CD14-positive monocyte (primary cell): ENCODE measurements at regions not wholly inside any gene's neighbourhood (a gene's known extent, or its start where the extent isn't known, plus 50 kb on each side); places are given as distances from the start of the nearest gene placed in this dataset.

Experiments used
- DNase-seq, 3 donors: peaks; one replicate each; pipeline ENCODE4 v3.0.0-alpha.2; 2011 to 2022
- H2AFZ ChIP-seq: 2 replicates; pipeline ENCODE4 v1.6.0; 2012; ENCODE audit warnings: mild to moderate bottlenecking, low read depth, low read length, inconsistent platforms; ENCODE audit not compliant: insufficient read depth, poor library complexity, severe bottlenecking
- H3K27ac ChIP-seq, 2 donors: 1 replicate in 1 of 2; 2 replicates in 1 of 2; pipeline ENCODE4 v1.5.1; 2012 to 2013; ENCODE audit warnings: low read length in 2 of 2, control low read depth in 1 of 2, inconsistent platforms in 1 of 2, low read depth in 1 of 2, mild to moderate bottlenecking in 1 of 2
- H3K27me3 ChIP-seq, 2 donors: one replicate each; pipeline versions ENCODE4 v1.6.0 to v1.6.1; 2011 to 2013; ENCODE audit warnings: low read length in 2 of 2; ENCODE audit not compliant: control insufficient read depth in 2 of 2, insufficient read depth in 2 of 2
- H3K36me3 ChIP-seq, 2 donors: replicated peaks in 1 of 2; 1 replicate in 1 of 2; 2 replicates in 1 of 2; pipeline versions ENCODE4 v1.5.1 to v1.6.1; 2012 to 2013; ENCODE audit warnings: low read length in 2 of 2, control low read depth in 1 of 2, inconsistent platforms in 1 of 2, mild to moderate bottlenecking in 1 of 2; ENCODE audit not compliant: insufficient read depth in 2 of 2, control insufficient read depth in 1 of 2
- H3K4me1 ChIP-seq, 2 donors: 1 replicate in 1 of 2; 2 replicates in 1 of 2; pipeline versions ENCODE4 v1.5.1 to v1.6.1; 2012 to 2013; ENCODE audit warnings: low read length in 2 of 2, control low read depth in 1 of 2, inconsistent platforms in 1 of 2, mild to moderate bottlenecking in 1 of 2, moderate library complexity in 1 of 2; ENCODE audit not compliant: insufficient read depth in 2 of 2, control insufficient read depth in 1 of 2
- H3K4me2 ChIP-seq: replicated peaks from 2 replicates; pipeline ENCODE3; 2012; ENCODE audit warnings: low read length, moderate library complexity, mild to moderate bottlenecking; ENCODE audit not compliant: poor library complexity, severe bottlenecking; ENCODE audit errors: extremely low read depth
- H3K4me3 ChIP-seq, 3 experiments: fragments of 200-600 bp in 1 of 3; sonication (generic) in 1 of 3; replicated peaks in 1 of 3; 1 replicate in 2 of 3; 2 replicates in 1 of 3; pipeline ENCODE4 v1.5.1; 2011 to 2013; ENCODE audit warnings: low read length in 3 of 3, mild to moderate bottlenecking in 3 of 3, control low read depth in 2 of 3, low read depth in 2 of 3, inconsistent platforms in 1 of 3, moderate library complexity in 1 of 3
- H3K79me2 ChIP-seq: 2 replicates; pipeline ENCODE4 v1.6.0; 2012; ENCODE audit warnings: mild to moderate bottlenecking, control low read depth, inconsistent platforms, low read length, moderate library complexity; ENCODE audit not compliant: insufficient read depth
- H3K9ac ChIP-seq: 2 replicates; pipeline ENCODE4 v1.6.0; 2017; ENCODE audit warnings: low read length, mild to moderate bottlenecking; ENCODE audit not compliant: insufficient read depth, poor library complexity, severe bottlenecking
- H3K9me3 ChIP-seq, 2 donors: replicated peaks in 1 of 2; 1 replicate in 1 of 2; 2 replicates in 1 of 2; pipeline versions ENCODE4 v1.5.1 to v1.6.1; 2012 to 2013; ENCODE audit warnings: low read length in 2 of 2, control low read depth in 1 of 2; ENCODE audit not compliant: control insufficient read depth in 1 of 2, insufficient read depth in 1 of 2
- H4K20me1 ChIP-seq: 2 replicates; pipeline ENCODE4 v1.6.0; 2012; ENCODE audit warnings: mild to moderate bottlenecking, low read length, control low read depth, moderate library complexity; ENCODE audit not compliant: insufficient read depth
- H3K27ac Mint-ChIP-seq, 7 donors: one replicate each; pipeline ENCODE4 v1.8.0; 2020; ENCODE audit warnings: mild to moderate bottlenecking in 7 of 7, mixed read lengths in 7 of 7, moderate library complexity in 6 of 7, inconsistent platforms in 2 of 7
- H3K27me3 Mint-ChIP-seq, 3 donors: one replicate each; pipeline ENCODE4 v1.8.0; 2021 to 2022; ENCODE audit warnings: low read depth in 3 of 3, mild to moderate bottlenecking in 3 of 3, mixed read lengths in 3 of 3, moderate library complexity in 3 of 3, inconsistent platforms in 1 of 3
- H3K36me3 Mint-ChIP-seq, 2 donors: one replicate each; pipeline ENCODE4 v1.8.0; 2020; ENCODE audit warnings: mixed read lengths in 2 of 2, inconsistent platforms in 1 of 2, mild to moderate bottlenecking in 1 of 2
- H3K4me1 Mint-ChIP-seq: one replicate; pipeline ENCODE4 v1.8.0; 2020; ENCODE audit warnings: mild to moderate bottlenecking, mixed read lengths
- H3K4me3 Mint-ChIP-seq, 2 donors: one replicate each; pipeline ENCODE4 v1.8.0; 2020; ENCODE audit warnings: mild to moderate bottlenecking in 2 of 2, mixed read lengths in 2 of 2, moderate library complexity in 1 of 2
- H3K9me3 Mint-ChIP-seq, 7 donors: one replicate each; pipeline ENCODE4 v1.8.0; 2020 to 2022; ENCODE audit warnings: mixed read lengths in 7 of 7, mild to moderate bottlenecking in 6 of 7, moderate library complexity in 6 of 7, inconsistent platforms in 2 of 7
- CTCF ChIP-seq: fragments of 200-600 bp; IDR thresholded peaks from one replicate; pipeline ENCODE4 v1.8.0; 2022; ENCODE audit warnings: antibody characterized with exemption, mild to moderate bottlenecking
- WGBS: methylation state at CpG from one replicate; pipeline ENCODE4 v1.1.5; 2013; ENCODE audit warnings: missing lambda C conversion rate; ENCODE audit not compliant: insufficient coverage; 5-methylcytosine and 5-hydroxymethylcytosine counted together
- intact Hi-C, 2 donors: fragments of 100-400 bp; cut with micrococcal nuclease; formaldehyde crosslinking; loops; one replicate each; pipeline versions ENCODE4 v1.15.0 to v1.15.1; 2023

- TF ChIP-seq CTCF: no peak
- peak overlapping the region in 2 of 7 donors; percentile 3 to 27 for H3K27ac Mint-ChIP-seq
- no peaks in the 10 kb centered on the region for H3K27me3 Mint-ChIP-seq
- Histone ChIP-seq H4K20me1 (no peaks in the 10 kb centered on the region), H3K36me3 (no peaks in the 10 kb centered on the region), H3K4me3 (no peak overlapping the region), H3K27ac (no peak overlapping the region), H3K79me2 (no peaks in the 10 kb centered on the region), H3K4me1 (no peaks in the 10 kb centered on the region), H3K9me3 (no peaks in the 10 kb centered on the region), H3K27me3 (no peaks in the 10 kb centered on the region), H2AFZ (no peak overlapping the region), H3K4me2 (no peak overlapping the region), H3K9ac (no peak overlapping the region)
- intact Hi-C loops: no loop called here
- H3K9me3 Mint-ChIP-seq: peaks cover 0 to 3% (median 1%) of the 10 kb centered on the region in 7 donors
- 100% methylated on average over 1 of the region's 3 CpGs for WGBS
- H3K4me3 Mint-ChIP-seq: no peak overlapping the region
- no peaks in the 10 kb centered on the region for H3K36me3 Mint-ChIP-seq
- no peak for DNase-seq
- H3K4me1 Mint-ChIP-seq: peaks cover 13% of the 10 kb centered on the region
These were observed 171.8 kb upstream of the PWP1 start for GRCh38 chr12:107513636-107514400.

DNA sequence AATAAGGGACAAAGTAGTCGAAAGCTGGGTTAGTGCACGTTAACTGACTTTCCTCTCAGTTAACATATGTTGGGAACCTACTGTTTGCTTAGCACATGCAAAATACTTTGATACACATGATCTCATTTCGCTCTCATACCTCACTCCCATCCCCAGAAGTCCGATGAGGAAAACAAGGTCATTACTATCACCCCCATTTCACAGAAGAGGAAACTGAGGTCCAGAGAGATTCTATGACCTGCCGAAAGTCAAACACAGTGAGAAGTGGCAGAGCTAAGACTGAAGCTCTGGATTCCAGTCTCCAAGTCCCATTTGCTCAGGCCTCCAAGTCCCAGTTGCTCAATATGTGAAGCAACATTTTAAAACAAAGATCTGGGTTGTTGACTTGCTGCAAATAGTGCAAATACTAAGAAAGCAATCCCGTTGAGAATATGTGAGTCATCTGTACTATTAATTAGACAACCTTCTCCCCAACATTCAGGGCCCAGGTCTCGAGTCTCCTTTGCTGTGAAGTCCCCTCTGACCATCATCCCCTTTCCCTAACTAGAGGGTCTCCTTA is 170.6 kb upstream of the PWP1 start:
- Mint-ChIP-seq H3K36me3 (no peaks in the 10 kb centered on the region), H3K27ac (peak overlapping the region in 5 of 7 donors; percentile 28 to 89 (median 43)), H3K9me3 (peaks cover 0 to 6% (median 2%) of the 10 kb centered on the region in 7 donors), H3K27me3 (no peaks in the 10 kb centered on the region), H3K4me1 (peaks cover 19% of the 10 kb centered on the region), H3K4me3 (no peak overlapping the region)
- Histone ChIP-seq H3K9ac (no peak overlapping the region), H3K4me2 (no peak overlapping the region), H3K9me3 (no peaks in the 10 kb centered on the region), H2AFZ (no peak overlapping the region), H3K27me3 (no peaks in the 10 kb centered on the region), H3K27ac (peak overlapping the region in 1 of 2 donors; percentile 0), H3K79me2 (no peaks in the 10 kb centered on the region), H3K4me3 (no peak overlapping the region), H3K4me1 (peaks cover 0 to 2% of the 10 kb centered on the region in 2 donors), H4K20me1 (no peaks in the 10 kb centered on the region), H3K36me3 (no peaks in the 10 kb centered on the region)
- DNase-seq: peak in 1 of 3 donors; percentile 3
- intact Hi-C loops: no loop called here
- TF ChIP-seq CTCF: no peak
- WGBS: 83% methylated on average over 4 of the region's 7 CpGs
